ENCODE measurements at regions not wholly inside any gene's neighbourhood (a gene's known extent, or its start where the extent isn't known, plus 50 kb on each side); places are given as distances from the start of the nearest gene placed in this dataset.

DNA sequence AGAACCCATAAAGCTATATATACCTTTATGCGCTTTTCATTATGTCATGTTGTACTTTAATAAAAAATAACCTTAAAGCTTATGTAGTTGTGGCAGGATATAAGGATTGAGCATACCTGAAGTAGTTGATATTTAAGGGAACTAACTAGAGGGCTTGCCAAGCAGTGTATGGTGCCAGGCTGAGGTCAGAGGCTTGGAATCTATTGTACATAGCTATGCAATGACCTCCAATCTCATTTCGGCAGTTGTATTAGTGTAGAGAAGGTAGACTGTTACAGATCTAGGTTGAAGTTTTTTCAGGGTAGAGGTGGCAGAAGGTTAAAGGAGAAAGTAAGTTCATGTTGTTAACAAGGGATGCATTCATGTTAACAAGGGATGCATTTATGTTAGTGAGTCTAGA lies 397.7 kb upstream of the HS3ST5 start:
- DNase-seq (ENCODE audit: low spot score) (no peak), ATAC-seq (no peak)
- Histone ChIP-seq H3K9me2 (ENCODE audit: insufficient read depth) (no peaks in the 10 kb centered on the region), H3F3A (replicated peaks; ENCODE audit: low read depth) (no peaks in the 10 kb centered on the region), H3K36me3 (ENCODE audit: insufficient read depth) (peaks cover 3% of the 10 kb centered on the region; the same call in 1 of the 2 replicates), H3K27me3 (ENCODE audit: insufficient read depth) (no peaks in the 10 kb centered on the region), H3K4me3 (no peak overlapping the region), H4K20me1 (replicated peaks; ENCODE audit: insufficient read depth) (no peaks in the 10 kb centered on the region), H2AFZ (no peak overlapping the region), H3K79me2 (replicated peaks; ENCODE audit: insufficient read depth) (no peaks in the 10 kb centered on the region), H3K27ac (ENCODE audit: low read depth) (no peak overlapping the region), H3K4me1 (ENCODE audit: insufficient read depth) (no peaks in the 10 kb centered on the region), H3K4me2 (no peak overlapping the region)
- no peaks in the 10 kb centered on the region for H3K4me1 Mint-ChIP-seq
- H3K9me3 Mint-ChIP-seq, result no peaks in the 10 kb centered on the region; the same call in 2 of the 3 replicates
- H3K4me3 Mint-ChIP-seq, result no peak overlapping the region
- no peak overlapping the region for H3K27ac Mint-ChIP-seq
- H3K36me3 Mint-ChIP-seq (ENCODE audit: low read depth), result no peaks in the 10 kb centered on the region
- no peaks in the 10 kb centered on the region for H3K27me3 Mint-ChIP-seq (ENCODE audit: insufficient read depth, low read depth, poor library complexity)
- TF ChIP-seq JUNB (IDR thresholded peaks at IDR 0.05; ENCODE audit: unreplicated experiment), result no peak
- no peak for TF ChIP-seq STAT1 (IDR thresholded peaks at IDR 0.05; ENCODE audit: unreplicated experiment)
- no peak for TF ChIP-seq REST (IDR thresholded peaks at IDR 0.05; ENCODE audit: unreplicated experiment)
- no peak for TF ChIP-seq ZNF331 (CRISPR knock-in tag; IDR thresholded peaks at IDR 0.05; ENCODE audit: low read depth)
- TF ChIP-seq POLR2AphosphoS5 (IDR thresholded peaks at IDR 0.05; ENCODE audit: low read depth), result no peak
- TF ChIP-seq NANOG (IDR thresholded peaks at IDR 0.05; ENCODE audit: borderline replicate concordance), result no peak
- TF ChIP-seq ETS1 (IDR thresholded peaks at IDR 0.05), result no peak
- TF ChIP-seq EZH2 (IDR thresholded peaks at IDR 0.05; ENCODE audit: low read depth, unreplicated experiment), result no peak
- TF ChIP-seq EZH2phosphoT487 (IDR thresholded peaks at IDR 0.05; ENCODE audit: unreplicated experiment), result no peak
- no peak for TF ChIP-seq ZNF114 (CRISPR knock-in tag; IDR thresholded peaks at IDR 0.05)
- TF ChIP-seq CREB1 (CRISPR knock-in tag; IDR thresholded peaks at IDR 0.05; ENCODE audit: low read depth), result no peak
- TF ChIP-seq, protein P1, sequence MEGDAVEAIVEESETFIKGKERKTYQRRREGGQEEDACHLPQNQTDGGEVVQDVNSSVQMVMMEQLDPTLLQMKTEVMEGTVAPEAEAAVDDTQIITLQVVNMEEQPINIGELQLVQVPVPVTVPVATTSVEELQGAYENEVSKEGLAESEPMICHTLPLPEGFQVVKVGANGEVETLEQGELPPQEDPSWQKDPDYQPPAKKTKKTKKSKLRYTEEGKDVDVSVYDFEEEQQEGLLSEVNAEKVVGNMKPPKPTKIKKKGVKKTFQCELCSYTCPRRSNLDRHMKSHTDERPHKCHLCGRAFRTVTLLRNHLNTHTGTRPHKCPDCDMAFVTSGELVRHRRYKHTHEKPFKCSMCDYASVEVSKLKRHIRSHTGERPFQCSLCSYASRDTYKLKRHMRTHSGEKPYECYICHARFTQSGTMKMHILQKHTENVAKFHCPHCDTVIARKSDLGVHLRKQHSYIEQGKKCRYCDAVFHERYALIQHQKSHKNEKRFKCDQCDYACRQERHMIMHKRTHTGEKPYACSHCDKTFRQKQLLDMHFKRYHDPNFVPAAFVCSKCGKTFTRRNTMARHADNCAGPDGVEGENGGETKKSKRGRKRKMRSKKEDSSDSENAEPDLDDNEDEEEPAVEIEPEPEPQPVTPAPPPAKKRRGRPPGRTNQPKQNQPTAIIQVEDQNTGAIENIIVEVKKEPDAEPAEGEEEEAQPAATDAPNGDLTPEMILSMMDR (conservative IDR thresholded peaks at IDR 0.05; ENCODE audit: low read depth in 2 of 2), result no peak
- TF ChIP-seq, protein P2, sequence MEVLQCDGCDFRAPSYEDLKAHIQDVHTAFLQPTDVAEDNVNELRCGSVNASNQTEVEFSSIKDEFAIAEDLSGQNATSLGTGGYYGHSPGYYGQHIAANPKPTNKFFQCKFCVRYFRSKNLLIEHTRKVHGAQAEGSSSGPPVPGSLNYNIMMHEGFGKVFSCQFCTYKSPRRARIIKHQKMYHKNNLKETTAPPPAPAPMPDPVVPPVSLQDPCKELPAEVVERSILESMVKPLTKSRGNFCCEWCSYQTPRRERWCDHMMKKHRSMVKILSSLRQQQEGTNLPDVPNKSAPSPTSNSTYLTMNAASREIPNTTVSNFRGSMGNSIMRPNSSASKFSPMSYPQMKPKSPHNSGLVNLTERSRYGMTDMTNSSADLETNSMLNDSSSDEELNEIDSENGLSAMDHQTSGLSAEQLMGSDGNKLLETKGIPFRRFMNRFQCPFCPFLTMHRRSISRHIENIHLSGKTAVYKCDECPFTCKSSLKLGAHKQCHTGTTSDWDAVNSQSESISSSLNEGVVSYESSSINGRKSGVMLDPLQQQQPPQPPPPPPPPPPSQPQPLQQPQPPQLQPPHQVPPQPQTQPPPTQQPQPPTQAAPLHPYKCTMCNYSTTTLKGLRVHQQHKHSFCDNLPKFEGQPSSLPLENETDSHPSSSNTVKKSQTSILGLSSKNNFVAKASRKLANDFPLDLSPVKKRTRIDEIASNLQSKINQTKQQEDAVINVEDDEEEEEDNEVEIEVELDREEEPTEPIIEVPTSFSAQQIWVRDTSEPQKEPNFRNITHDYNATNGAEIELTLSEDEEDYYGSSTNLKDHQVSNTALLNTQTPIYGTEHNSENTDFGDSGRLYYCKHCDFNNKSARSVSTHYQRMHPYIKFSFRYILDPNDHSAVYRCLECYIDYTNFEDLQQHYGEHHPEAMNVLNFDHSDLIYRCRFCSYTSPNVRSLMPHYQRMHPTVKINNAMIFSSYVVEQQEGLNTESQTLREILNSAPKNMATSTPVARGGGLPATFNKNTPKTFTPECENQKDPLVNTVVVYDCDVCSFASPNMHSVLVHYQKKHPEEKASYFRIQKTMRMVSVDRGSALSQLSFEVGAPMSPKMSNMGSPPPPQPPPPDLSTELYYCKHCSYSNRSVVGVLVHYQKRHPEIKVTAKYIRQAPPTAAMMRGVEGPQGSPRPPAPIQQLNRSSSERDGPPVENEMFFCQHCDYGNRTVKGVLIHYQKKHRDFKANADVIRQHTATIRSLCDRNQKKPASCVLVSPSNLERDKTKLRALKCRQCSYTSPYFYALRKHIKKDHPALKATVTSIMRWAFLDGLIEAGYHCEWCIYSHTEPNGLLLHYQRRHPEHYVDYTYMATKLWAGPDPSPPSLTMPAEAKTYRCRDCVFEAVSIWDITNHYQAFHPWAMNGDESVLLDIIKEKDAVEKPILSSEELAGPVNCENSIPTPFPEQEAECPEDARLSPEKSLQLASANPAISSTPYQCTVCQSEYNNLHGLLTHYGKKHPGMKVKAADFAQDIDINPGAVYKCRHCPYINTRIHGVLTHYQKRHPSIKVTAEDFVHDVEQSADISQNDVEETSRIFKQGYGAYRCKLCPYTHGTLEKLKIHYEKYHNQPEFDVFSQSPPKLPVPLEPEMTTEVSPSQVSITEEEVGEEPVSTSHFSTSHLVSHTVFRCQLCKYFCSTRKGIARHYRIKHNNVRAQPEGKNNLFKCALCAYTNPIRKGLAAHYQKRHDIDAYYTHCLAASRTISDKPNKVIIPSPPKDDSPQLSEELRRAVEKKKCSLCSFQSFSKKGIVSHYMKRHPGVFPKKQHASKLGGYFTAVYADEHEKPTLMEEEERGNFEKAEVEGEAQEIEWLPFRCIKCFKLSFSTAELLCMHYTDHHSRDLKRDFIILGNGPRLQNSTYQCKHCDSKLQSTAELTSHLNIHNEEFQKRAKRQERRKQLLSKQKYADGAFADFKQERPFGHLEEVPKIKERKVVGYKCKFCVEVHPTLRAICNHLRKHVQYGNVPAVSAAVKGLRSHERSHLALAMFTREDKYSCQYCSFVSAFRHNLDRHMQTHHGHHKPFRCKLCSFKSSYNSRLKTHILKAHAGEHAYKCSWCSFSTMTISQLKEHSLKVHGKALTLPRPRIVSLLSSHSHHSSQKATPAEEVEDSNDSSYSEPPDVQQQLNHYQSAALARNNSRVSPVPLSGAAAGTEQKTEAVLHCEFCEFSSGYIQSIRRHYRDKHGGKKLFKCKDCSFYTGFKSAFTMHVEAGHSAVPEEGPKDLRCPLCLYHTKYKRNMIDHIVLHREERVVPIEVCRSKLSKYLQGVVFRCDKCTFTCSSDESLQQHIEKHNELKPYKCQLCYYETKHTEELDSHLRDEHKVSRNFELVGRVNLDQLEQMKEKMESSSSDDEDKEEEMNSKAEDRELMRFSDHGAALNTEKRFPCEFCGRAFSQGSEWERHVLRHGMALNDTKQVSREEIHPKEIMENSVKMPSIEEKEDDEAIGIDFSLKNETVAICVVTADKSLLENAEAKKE (CRISPR knock-in tag; IDR thresholded peaks at IDR 0.05), result no peak

All from GM23338 (cell line).